Activated naive CD4-positive, alpha-beta T cell treated with anti-CD3 and anti-CD28 coated beads, Interleukin-2, amount 50 U/mL, for 16 hours (primary cell): ENCODE measurements at regions not wholly inside any gene's neighbourhood (a gene's known extent, or its start where the extent isn't known, plus 50 kb on each side); places are given as distances from the start of the nearest gene placed in this dataset.

Experiments used
- DNase-seq: peaks from one replicate; pipeline ENCODE4 v3.0.0-alpha.2; 2020

- DNase-seq, result no peak
Observed at GRCh38 chr14:71650187-71650755, 282.0 kb upstream of the RGS6 start.

DNA sequence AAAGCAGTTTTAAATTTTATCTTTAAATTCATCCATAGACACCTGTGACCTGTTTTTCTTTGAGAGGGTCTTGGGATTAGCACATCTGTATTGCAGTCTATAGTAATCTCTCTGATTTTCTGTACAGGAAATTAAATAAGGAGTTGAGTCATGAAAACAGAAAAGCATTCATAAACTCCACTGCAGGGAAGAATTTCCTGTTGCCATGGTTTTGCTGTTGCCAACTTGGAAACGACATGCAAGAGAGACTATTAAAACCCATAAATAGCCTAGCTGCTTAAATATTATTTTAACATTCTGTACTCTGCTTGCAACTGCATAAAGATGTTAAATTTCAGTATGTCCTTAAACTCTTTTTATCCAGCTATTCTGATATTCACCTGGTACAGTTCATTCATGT, 281.0 kb upstream of the RGS6 start:
- no peak for DNase-seq

GRCh38 chr14:71652368-71652767, 279.9 kb upstream of the RGS6 start:
- no peak for DNase-seq

DNA sequence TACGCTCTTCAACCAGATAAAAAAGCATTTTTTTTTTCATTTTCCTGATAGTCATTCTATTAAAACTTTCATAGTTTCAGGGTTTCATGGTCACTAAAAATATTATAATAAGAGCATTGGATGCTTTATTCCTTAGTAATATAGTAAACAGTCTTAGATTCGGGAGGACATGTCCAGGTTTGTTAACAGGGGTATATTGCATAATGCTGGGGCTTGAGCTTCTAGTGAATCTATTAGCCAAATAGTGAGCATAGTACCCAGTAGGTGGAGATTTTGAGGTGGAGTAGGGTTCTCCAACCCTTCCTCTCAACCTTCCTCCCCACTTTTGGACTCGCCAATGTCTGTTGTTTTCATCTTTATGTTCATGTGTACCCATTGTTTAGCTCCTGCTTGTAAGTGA, 277.4 kb upstream of the RGS6 start:
- no peak for DNase-seq

DNA sequence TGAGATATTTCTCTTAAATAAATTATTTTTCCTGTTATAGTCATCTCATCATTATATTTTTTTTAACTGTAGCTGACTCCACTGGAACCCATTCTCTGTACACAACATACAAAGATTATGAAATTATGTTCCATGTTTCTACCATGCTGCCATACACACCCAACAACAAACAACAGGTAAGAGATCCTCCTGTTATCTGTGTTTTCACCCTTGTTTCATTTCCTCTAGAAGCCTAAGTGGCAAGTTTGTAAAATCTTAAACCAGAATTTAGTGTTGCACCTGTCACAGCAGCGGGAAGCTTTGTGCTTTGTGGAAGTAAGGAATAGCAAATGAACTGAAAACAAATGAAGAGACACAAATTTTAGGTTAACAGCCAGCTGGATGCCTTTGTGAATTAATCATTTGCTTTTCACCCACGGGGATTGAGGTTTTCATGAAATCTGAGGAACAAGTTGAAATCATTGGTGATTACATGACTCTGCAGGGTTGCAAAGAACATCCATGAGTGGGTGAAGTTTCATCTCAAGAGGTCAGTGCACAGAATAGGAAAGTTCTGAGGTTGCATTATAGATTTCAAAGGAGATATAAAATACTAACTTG, 273.9 kb upstream of the RGS6 start:
- DNase-seq, result no peak

DNA sequence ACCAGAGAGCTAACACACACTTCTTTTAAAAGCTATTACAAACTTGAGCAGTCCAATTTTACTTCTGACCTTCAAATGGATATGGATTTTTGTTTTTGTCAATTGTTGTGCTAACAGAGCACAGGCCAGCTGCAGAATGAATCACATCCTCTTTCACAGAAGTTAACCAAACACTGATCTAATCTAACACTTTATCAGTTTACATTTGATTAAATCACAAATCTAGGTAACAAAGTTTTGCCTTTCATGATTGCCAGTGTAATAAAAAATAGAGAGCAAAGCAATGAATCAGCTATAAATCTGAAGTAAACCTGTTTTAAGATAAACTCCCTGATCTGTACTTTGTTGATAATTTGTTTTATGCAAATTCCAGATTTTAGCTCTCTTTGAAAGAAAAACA, 273.1 kb upstream of the RGS6 start:
- no peak for DNase-seq

GRCh38 chr14:71661441-71661840, 270.8 kb upstream of the RGS6 start:
- DNase-seq, result no peak

GRCh38 chr14:71662291-71662790, 269.9 kb upstream of the RGS6 start:
- DNase-seq, result no peak

DNA sequence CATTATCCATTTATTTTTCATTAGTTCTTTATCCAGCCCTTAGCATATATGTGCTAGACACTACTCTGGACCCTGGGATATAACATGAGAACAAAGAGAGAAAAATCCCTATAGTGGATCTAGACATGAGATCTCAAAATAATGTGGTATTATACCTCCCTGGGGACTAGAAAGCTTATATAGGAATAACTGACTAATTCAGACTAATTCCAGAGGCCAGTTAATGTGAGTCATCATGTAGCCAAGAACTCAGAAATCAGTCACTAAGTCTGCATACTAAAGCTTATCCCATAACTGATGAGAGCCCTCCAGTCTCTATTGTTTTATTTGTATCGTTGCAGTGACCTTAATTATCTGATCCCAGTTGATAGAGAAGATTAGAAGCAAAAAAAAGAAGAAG, 267.1 kb upstream of the RGS6 start:
- DNase-seq, result no peak

GRCh38 chr14:71665781-71666180, 266.4 kb upstream of the RGS6 start:
- no peak for DNase-seq

DNA sequence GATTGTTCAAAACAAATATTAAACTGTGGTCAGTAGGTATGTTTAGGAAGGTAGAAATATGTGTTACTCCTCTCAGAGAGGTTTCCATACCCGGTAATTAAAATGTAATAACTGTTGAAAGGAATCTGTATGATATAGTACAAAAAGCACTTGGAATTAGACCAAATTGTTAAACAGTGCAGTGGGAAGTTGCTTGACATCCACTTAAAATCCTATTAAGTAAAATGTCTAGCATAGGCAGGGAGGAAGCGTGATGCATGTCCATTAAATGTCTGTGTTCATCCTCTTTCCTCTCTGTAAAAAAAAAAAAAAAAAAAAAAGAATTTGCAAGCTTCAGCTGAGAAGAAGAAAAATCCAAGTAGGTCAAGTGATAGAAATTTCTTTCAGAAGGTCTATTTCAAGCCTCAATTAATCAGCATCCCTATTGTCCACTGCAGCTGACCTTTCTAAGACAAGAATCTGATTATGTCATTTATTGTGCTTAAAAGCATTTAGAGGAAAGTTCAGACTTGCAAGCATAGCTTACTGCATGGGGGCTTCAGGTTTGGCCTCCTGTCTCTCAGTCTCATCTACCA, 265.6 kb upstream of the RGS6 start:
- DNase-seq, result no peak

- DNase-seq, result no peak
Observed at GRCh38 chr14:71668186-71668912, 263.9 kb upstream of the RGS6 start.

DNA sequence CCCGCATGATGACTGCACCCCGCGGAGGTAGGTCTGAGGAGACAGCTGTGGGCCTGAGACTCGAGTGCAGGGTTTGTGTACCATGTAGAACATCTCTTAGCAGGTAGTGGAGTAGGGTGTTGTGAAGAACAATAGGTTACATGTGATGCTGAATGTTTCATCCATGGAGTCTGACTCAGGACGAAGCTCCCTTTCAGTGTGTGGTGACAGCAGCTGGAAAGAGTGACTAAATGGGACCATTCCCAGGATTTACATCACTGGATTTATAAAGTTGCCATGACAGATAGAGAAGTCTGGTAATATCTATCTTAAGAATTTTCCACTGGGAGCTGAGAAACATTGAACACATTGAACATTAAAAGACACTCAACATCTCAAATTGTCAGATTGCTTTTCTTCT, 259.6 kb upstream of the RGS6 start:
- no peak for DNase-seq

- no peak for DNase-seq
Observed at GRCh38 chr14:71675126-71675899, 256.9 kb upstream of the RGS6 start.

GRCh38 chr14:71675900-71676287, 256.3 kb upstream of the RGS6 start:
- no peak for DNase-seq

GRCh38 chr14:71680736-71681387, 251.4 kb upstream of the RGS6 start:
- DNase-seq, result no peak

- no peak for DNase-seq
Observed at GRCh38 chr14:71682337-71682736, 249.9 kb upstream of the RGS6 start.

GRCh38 chr14:71684323-71684722, 247.9 kb upstream of the RGS6 start:
- no peak for DNase-seq

DNA sequence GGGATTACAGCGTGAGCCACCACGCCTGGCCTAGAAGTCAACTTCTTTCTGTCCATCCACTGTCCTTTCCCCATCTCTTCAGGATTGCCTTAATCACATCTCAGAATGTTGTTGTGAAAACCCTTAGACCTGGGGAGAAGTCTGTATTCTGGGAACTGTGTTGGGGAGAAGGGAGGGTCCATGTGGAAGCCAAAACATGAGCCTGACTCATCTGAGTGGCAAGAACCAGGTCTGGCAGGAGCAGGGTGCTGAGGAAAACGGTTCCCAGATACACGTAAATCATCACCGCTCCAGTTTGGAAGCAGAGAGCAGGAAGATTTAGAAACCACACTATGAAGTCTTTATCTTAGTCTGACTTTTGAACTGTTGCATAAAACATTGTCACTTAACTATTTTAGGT, 245.6 kb upstream of the RGS6 start:
- DNase-seq, result no peak

- no peak for DNase-seq
Observed at GRCh38 chr14:71687166-71687831, 244.9 kb upstream of the RGS6 start.

DNA sequence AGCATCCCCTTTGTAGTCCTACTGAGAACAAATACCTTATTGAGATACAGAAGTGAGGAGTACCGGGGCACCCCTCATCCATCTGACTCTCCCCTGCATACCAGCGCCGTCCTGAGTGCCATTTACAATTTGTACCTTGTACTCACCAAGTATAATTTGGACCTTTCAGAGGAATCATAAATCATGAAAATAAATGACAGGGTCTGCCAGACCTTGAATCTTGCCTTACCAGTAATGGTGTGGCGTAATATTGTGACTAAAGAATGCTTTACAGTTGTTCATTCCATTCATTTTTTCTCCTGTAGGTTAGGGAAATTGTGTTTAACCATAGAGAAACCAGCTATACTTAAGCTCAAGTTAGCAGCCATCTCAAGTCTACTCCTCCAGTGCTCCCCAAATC, 243.7 kb upstream of the RGS6 start:
- no peak for DNase-seq

DNA sequence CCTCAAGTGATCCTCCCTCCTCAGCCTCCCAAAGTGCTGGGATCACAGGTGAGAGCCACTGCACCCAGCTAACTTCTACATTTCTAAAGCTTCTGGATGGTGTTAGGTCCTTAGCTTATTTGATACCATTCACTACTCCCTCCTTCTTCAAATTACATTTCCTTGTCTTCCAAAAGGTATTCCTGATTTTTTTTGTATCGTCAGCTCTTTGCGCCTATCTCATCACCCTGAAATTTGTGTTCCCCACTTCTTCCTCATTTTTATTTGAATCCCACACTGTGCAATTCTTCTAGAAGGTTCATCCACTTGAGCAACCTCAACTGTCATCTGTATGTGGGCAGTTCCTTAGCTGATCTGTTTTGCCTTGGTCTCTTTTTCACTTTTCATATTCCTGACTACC, 241.8 kb upstream of the RGS6 start:
- DNase-seq, result no peak
